GM18526 (cell line): ENCODE measurements at regions not wholly inside any gene's neighbourhood (a gene's known extent, or its start where the extent isn't known, plus 50 kb on each side); places are given as distances from the start of the nearest gene placed in this dataset.

ENCODE experiments used
- POLR2A ChIP-seq: IDR thresholded peaks from 3 replicates; pipeline ENCODE4 v1.6.1; 2011; ENCODE audit not compliant: insufficient read length; ENCODE audit errors: extremely low read depth

- no peak for TF ChIP-seq POLR2A
These were observed 428.7 kb upstream of the ID2 start for GRCh38 chr2:8252997-8253694.

- TF ChIP-seq POLR2A = no peak
These were observed 428.1 kb upstream of the ID2 start for GRCh38 chr2:8253781-8254180.

GRCh38 chr2:8254791-8255447 lies 426.9 kb upstream of the ID2 start:
- TF ChIP-seq POLR2A = no peak

GRCh38 chr2:8255448-8255800 lies 426.4 kb upstream of the ID2 start:
- no peak for TF ChIP-seq POLR2A

DNA sequence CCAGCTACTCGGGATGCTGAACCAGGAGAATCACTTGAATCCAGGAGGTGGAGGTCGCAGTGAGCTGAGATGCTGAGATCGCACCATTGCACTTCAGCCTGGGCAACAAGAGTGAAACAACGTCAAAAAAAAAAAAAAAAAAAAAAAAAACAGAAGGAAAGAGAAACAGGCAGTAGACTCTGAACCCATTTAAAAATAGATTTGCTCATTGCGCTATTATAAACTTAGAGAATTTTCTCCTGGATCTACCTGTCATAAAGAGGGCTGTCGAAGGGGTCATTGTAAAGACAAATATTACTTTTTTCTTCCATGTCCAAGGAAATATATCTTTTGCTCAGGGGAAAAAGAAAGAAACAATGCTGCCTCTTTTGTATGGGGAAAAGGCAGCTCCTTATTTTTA lies 425.0 kb upstream of the ID2 start:
- TF ChIP-seq POLR2A = no peak

DNA sequence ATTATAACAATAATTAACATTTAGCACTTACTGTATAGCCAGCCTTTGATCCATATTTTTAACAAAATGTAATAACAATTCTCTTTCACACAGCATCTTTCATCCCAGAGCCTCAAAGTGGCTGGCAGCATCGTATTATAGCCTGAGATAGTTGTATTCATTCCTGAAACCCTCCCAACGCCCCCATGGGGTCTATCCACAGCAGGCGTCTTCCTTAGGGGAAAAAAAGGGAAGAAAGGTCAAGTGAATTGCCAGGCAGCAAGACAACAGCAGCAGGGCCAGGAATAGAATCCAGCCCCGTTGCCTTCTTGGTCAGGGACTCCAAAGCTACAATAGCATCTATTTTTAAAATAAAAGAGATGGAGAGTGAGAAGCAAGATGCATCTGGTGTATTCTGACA lies 424.4 kb upstream of the ID2 start:
- TF ChIP-seq POLR2A = no peak

- no peak for TF ChIP-seq POLR2A
These were observed 423.4 kb upstream of the ID2 start for GRCh38 chr2:8258406-8258805.

DNA sequence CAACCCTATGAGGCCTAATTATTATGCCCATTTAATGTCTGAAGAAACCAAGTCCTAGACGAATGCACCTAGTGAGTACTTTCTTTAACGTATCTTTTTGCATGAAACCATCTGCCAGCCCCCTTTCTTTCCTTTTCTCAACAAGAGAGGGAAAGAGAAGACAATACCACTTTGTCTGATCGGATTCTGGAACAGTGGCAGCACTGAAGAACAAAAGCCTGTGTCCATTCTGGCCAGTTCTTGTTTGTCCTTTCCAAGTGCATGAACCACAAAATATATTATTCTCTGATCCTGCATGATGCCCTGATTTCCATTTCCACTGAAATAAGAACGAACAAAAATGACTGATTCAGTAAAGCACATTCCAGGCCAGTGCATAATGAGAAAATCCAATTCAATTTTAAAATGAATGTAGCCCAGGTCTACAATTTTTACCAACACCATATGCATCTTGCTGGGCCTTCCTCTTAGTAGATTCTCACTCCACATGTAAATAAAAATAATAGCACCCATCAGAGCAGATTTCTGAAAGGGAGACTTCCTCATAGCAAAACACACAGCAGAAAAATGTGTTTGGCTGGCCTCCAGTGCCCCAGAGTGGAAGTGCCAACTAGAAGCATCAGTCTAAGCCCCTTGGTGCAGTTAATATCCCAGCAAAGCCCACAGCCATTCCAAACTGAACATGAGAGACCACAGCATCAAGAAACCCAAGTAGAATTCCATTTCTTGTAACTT lies 422.6 kb upstream of the ID2 start:
- TF ChIP-seq POLR2A = no peak

- no peak for TF ChIP-seq POLR2A
These were observed 422.0 kb upstream of the ID2 start for GRCh38 chr2:8259841-8260178.

DNA sequence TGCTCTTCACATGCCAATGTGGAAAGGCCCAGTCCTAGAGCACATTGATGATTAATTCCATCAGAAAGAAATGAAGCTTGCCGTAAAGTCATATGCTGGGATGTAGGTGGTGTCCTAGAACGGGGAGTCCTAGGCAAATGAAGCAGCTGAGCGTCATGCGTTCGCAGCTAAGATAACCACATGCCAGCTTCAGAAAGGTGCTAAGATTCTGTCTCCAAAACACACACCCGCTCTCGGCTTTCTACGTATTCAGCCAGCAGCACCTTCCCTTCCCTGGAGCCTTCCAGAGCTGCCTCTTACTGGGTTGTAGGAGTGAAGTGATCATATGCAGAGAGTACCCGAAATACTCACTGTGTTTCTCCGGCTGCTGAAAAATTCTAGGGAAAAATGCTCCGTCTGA lies 421.6 kb upstream of the ID2 start:
- no peak for TF ChIP-seq POLR2A

GRCh38 chr2:8263901-8264300 lies 418.0 kb upstream of the ID2 start:
- no peak for TF ChIP-seq POLR2A

GRCh38 chr2:8264981-8265380 lies 416.9 kb upstream of the ID2 start:
- no peak for TF ChIP-seq POLR2A

GRCh38 chr2:8265476-8266226 lies 416.2 kb upstream of the ID2 start:
- no peak for TF ChIP-seq POLR2A

DNA sequence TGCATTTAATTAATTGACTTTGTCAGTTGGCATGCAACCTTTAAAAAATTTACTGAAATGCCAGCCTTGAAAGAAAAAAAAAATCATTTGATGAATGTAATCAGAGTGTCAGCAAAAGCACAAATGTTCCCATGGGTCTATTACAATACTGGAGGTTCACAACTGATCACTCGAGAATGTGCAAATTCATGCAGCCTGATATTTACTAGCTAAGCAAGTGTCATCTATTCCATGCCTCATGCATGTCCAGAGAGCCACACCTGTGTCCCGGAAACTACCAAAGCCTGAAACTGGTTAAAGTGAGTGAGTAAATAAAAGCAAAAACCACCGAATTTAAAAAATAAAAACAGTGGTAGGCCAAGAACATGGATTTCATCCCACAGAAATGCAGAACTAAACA lies 415.3 kb upstream of the ID2 start:
- no peak for TF ChIP-seq POLR2A

GRCh38 chr2:8267048-8267447 lies 414.8 kb upstream of the ID2 start:
- no peak for TF ChIP-seq POLR2A

DNA sequence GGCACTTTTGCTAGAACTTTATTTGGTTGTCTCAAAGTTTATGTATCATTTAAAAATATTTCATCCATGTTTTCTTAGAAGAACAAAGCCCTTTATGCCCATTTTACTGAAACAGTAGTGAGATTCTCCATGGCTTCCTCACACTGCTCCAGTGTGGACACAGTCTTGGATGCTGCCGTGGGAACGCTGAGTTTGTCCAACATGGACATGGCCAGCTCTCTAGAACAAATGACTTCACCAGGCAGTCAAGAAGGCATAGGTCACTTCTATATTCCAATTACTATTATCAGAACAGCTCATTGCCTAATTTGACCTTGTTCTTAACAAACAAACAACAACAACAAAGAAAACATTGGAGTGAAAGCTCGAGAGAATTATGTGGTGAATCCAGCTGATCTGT lies 414.1 kb upstream of the ID2 start:
- no peak for TF ChIP-seq POLR2A
